ENCODE measurements at regions not wholly inside any gene's neighbourhood (a gene's known extent, or its start where the extent isn't known, plus 50 kb on each side); places are given as distances from the start of the nearest gene placed in this dataset.

DNA sequence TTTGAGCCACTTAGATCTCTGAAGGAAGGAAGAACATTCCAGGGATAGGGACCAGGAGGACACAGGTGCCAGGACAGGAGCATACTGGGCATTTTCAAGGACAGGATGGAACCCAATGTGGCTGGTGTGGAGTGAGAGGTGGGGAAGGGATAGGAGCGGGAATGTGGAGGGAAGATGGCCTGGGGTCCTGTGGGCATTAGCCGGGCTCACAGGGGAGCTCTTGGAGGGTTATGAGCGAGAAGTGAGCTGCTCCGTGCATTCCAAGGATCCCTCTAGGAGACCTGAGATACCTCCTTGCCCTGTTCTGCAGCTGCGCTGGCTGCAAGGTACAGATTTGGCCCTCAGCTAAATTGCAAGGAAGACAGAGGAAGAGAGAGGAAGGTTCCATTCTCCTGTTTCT lies 87.5 kb downstream of the IER5 start:
- no peaks in the 10 kb centered on the region for H4K20me1 ChIP-seq (ENCODE audit: control insufficient read depth, extremely low read depth, insufficient read depth, low read length)
- no peak for DNase-seq (ENCODE audit: low read depth, low spot score)
- H2AFZ ChIP-seq (ENCODE audit: control insufficient read depth, low read length): no peak overlapping the region
- dilution Hi-C loops (cut with MboI; ENCODE audit: extremely low pct_ligation_motif_present, low sequenced_read_pairs): no loop called here
- H3K9ac ChIP-seq (ENCODE audit: control insufficient read depth, extremely low read depth, insufficient read depth, low read length): no peak overlapping the region
- H3K9me3 ChIP-seq (ENCODE audit: control insufficient read depth, low read depth, low read length): peaks cover 6% of the 10 kb centered on the region
- TF ChIP-seq, protein P1, sequence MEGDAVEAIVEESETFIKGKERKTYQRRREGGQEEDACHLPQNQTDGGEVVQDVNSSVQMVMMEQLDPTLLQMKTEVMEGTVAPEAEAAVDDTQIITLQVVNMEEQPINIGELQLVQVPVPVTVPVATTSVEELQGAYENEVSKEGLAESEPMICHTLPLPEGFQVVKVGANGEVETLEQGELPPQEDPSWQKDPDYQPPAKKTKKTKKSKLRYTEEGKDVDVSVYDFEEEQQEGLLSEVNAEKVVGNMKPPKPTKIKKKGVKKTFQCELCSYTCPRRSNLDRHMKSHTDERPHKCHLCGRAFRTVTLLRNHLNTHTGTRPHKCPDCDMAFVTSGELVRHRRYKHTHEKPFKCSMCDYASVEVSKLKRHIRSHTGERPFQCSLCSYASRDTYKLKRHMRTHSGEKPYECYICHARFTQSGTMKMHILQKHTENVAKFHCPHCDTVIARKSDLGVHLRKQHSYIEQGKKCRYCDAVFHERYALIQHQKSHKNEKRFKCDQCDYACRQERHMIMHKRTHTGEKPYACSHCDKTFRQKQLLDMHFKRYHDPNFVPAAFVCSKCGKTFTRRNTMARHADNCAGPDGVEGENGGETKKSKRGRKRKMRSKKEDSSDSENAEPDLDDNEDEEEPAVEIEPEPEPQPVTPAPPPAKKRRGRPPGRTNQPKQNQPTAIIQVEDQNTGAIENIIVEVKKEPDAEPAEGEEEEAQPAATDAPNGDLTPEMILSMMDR (optimal IDR thresholded peaks at IDR 0.05 in 1 of 3, IDR thresholded peaks at IDR 0.05 in 1 of 3, conservative IDR thresholded peaks at IDR 0.05 in 1 of 3; ENCODE audit: extremely low read depth in 1 of 3, insufficient read depth in 2 of 3, low read length in 3 of 3): no peak
- TF ChIP-seq EZH2 (IDR thresholded peaks at IDR 0.05; ENCODE audit: low read length): no peak
- no peak overlapping the region for H3K4me3 ChIP-seq (ENCODE audit: control insufficient read depth in 2 of 3, extremely low read depth in 1 of 3, insufficient read depth in 2 of 3, low read depth in 1 of 3, low read length in 3 of 3)
- H3K27ac ChIP-seq (ENCODE audit: control insufficient read depth, insufficient read depth, low read length): no peak overlapping the region
- H3K79me2 ChIP-seq (ENCODE audit: control insufficient read depth, insufficient read depth, low read length): no peaks in the 10 kb centered on the region
- H3K36me3 ChIP-seq (ENCODE audit: control insufficient read depth in 2 of 2, extremely low read depth in 1 of 2, insufficient read depth in 2 of 2, low read length in 2 of 2): no peaks in the 10 kb centered on the region
- H3K4me1 ChIP-seq (ENCODE audit: control insufficient read depth, extremely low read depth, insufficient read depth, low read length): no peaks in the 10 kb centered on the region
- no peak overlapping the region for H3K4me2 ChIP-seq (ENCODE audit: control insufficient read depth, extremely low read depth, insufficient read depth, low read depth, low read length)
- FAIRE-seq: no peak
- H3K27me3 ChIP-seq (ENCODE audit: control insufficient read depth, extremely low read depth, insufficient read depth, low read length): peaks cover 8% of the 10 kb centered on the region
- no peaks in the 10 kb centered on the region for H3K9me1 ChIP-seq (ENCODE audit: control insufficient read depth, extremely low read depth, insufficient read depth, low read length)

DNA sequence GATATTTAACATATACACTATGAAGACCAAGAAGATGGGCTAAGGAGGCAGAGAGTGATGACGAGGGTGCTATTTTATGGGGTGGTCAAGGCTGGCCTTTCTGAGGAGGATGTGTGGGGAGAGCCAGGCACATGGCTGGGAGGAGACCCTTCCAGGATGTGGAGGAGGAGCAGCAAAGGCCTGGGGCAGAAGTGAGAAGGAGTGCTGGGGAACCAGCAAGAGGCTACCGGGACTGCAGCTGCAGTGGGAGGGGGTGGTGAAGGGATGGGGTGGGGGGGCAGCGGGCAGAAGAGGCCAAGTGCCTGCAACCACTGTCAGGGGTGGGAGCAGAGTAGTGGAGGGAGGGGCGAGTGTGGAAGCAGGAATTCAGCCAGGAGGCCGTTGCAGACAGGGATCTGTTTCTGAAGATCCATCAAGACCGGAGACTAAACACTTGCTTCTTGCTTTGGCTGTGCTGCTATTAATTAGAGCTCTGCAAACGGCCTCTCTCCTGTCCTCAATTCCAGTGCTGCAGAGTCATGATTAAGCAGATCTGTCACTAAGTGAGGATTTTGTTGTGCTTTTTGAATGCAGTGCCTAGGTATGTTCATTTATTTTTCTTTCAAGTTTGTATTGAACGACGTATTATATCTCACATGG lies 89.9 kb downstream of the IER5 start:
- TF ChIP-seq EZH2 (IDR thresholded peaks at IDR 0.05; ENCODE audit: low read length): no peak
- TF ChIP-seq, protein P1 (optimal IDR thresholded peaks at IDR 0.05 in 1 of 3, IDR thresholded peaks at IDR 0.05 in 1 of 3, conservative IDR thresholded peaks at IDR 0.05 in 1 of 3; ENCODE audit: extremely low read depth in 1 of 3, insufficient read depth in 2 of 3, low read length in 3 of 3): no peak
- Histone ChIP-seq H4K20me1 (ENCODE audit: control insufficient read depth, extremely low read depth, insufficient read depth, low read length) (no peaks in the 10 kb centered on the region), H3K9me3 (ENCODE audit: control insufficient read depth, low read depth, low read length) (no peaks in the 10 kb centered on the region), H3K27ac (ENCODE audit: control insufficient read depth, insufficient read depth, low read length) (no peak overlapping the region), H2AFZ (ENCODE audit: control insufficient read depth, low read length) (no peak overlapping the region), H3K4me1 (ENCODE audit: control insufficient read depth, extremely low read depth, insufficient read depth, low read length) (no peaks in the 10 kb centered on the region), H3K27me3 (ENCODE audit: control insufficient read depth, extremely low read depth, insufficient read depth, low read length) (peaks cover 8% of the 10 kb centered on the region), H3K79me2 (ENCODE audit: control insufficient read depth, insufficient read depth, low read length) (no peaks in the 10 kb centered on the region), H3K9ac (ENCODE audit: control insufficient read depth, extremely low read depth, insufficient read depth, low read length) (no peak overlapping the region), H3K4me2 (ENCODE audit: control insufficient read depth, extremely low read depth, insufficient read depth, low read depth, low read length) (no peak overlapping the region), H3K36me3 (ENCODE audit: control insufficient read depth in 2 of 2, extremely low read depth in 1 of 2, insufficient read depth in 2 of 2, low read length in 2 of 2) (no peaks in the 10 kb centered on the region), H3K9me1 (ENCODE audit: control insufficient read depth, extremely low read depth, insufficient read depth, low read length) (no peaks in the 10 kb centered on the region), H3K4me3 (ENCODE audit: control insufficient read depth in 2 of 3, extremely low read depth in 1 of 3, insufficient read depth in 2 of 3, low read depth in 1 of 3, low read length in 3 of 3) (no peak overlapping the region)
- FAIRE-seq: no peak
- dilution Hi-C loops (cut with MboI; ENCODE audit: extremely low pct_ligation_motif_present, low sequenced_read_pairs): no loop called here
- no peak for DNase-seq (ENCODE audit: low read depth, low spot score)
